ENCODE measurements at regions not wholly inside any gene's neighbourhood (a gene's known extent, or its start where the extent isn't known, plus 50 kb on each side); places are given as distances from the start of the nearest gene placed in this dataset.
"Not testable (repeated sequence)": the region's sequence is repeated elsewhere in the genome, so short reads cannot be mapped to it uniquely, and the experiment has no call there.

- DNase-seq = no peak
Observed at GRCh38 chr7:145434811-145435210, 599.0 kb upstream of the TPK1 start.

GRCh38 chr7:145431834-145432233 lies 596.0 kb upstream of the TPK1 start:
- no peak for DNase-seq

GRCh38 chr7:145418481-145418880 lies 582.6 kb upstream of the TPK1 start:
- not testable (repeated sequence) for DNase-seq

- no peak for DNase-seq
Observed at GRCh38 chr7:145411066-145411465, 575.2 kb upstream of the TPK1 start.

GRCh38 chr7:145398758-145399157 lies 562.9 kb upstream of the TPK1 start:
- DNase-seq = no peak

- DNase-seq = no peak
Observed at GRCh38 chr7:145394126-145394525, 558.3 kb upstream of the TPK1 start.

GRCh38 chr7:145382762-145383161 lies 546.9 kb upstream of the TPK1 start:
- DNase-seq = no peak

GRCh38 chr7:145378197-145378596 lies 542.3 kb upstream of the TPK1 start:
- DNase-seq = no peak

- DNase-seq = no peak
Observed at GRCh38 chr7:145360511-145361100, 524.8 kb upstream of the TPK1 start.

- no peak for DNase-seq
Observed at GRCh38 chr7:145350334-145350733, 514.5 kb upstream of the TPK1 start.

- not testable (repeated sequence) for DNase-seq
Observed at GRCh38 chr7:145349452-145349851, 513.6 kb upstream of the TPK1 start.

GRCh38 chr7:145347271-145347670 lies 511.4 kb upstream of the TPK1 start:
- no peak for DNase-seq

- peak; percentile 34 for DNase-seq
Observed at GRCh38 chr7:145339319-145339718, 503.5 kb upstream of the TPK1 start.

- DNase-seq = no peak
Observed at GRCh38 chr7:145331522-145331921, 495.7 kb upstream of the TPK1 start.

GRCh38 chr7:145331076-145331475 lies 495.2 kb upstream of the TPK1 start:
- DNase-seq = no peak

- DNase-seq = no peak
Observed at GRCh38 chr7:145327646-145328045, 491.8 kb upstream of the TPK1 start.

GRCh38 chr7:145324081-145324480 lies 488.2 kb upstream of the TPK1 start:
- no peak for DNase-seq

- DNase-seq = no peak
Observed at GRCh38 chr7:145313551-145313950, 477.7 kb upstream of the TPK1 start.

GRCh38 chr7:145293754-145294153 lies 457.9 kb upstream of the TPK1 start:
- DNase-seq = peak; percentile 27

GRCh38 chr7:145293228-145293701 lies 457.4 kb upstream of the TPK1 start:
- peak; percentile 55 for DNase-seq

- DNase-seq = no peak
Observed at GRCh38 chr7:145289384-145289783, 453.5 kb upstream of the TPK1 start.

GRCh38 chr7:145276118-145276517 lies 440.3 kb upstream of the TPK1 start:
- no peak for DNase-seq

GRCh38 chr7:145269418-145270161 lies 433.7 kb upstream of the TPK1 start:
- no peak for DNase-seq

- DNase-seq = no peak
Observed at GRCh38 chr7:145265180-145265579, 429.3 kb upstream of the TPK1 start.

GRCh38 chr7:145263886-145264285 lies 428.0 kb upstream of the TPK1 start:
- no peak for DNase-seq
